ENCODE measurements at regions not wholly inside any gene's neighbourhood (a gene's known extent, or its start where the extent isn't known, plus 50 kb on each side); places are given as distances from the start of the nearest gene placed in this dataset.

DNA sequence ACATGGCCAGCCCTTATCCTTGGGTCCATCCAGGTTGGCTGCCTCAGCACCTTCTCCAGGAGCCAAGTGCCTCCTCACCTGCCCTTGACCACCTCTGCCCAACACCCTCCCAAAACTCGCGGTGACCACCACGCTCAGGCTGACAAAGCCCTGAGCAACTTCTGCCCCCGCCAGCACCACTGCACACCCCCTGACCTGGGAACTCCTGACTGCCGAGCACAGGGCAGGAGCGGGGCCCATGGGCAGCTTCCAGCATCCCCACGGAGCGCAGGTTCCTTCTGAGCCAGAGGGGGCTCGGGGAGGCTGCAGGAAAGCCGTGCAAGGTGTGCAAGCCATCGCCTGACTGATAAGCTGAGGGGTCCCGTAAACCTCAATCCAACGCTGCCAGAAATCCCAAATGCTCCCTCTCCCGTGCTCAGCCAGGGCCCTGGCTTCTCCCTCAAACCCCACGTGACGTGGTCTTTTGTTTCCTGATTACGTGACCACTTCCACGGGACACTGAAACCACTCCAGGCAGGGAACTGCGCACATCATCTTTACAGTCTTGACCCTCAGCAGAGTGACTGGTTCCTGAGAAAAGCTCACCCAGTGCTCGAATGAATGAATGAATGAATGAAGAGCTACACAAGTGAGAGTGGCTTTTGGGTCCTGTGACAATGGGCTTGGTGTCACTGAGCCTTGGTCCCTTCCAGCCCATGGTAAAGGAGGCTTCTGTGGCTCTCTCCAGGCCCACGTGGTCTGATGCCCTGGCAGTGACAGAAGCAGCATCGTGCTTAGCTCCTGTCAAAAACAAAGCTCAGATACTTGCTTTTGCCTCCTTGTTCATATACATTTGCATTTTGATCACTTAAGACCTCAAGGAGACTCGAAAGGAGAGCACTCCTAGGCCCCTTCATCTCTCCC lies 249.8 kb upstream of the PPP2R2D start:
- DNase-seq (ENCODE audit: low read depth in 2 of 2), result no peak

DNA sequence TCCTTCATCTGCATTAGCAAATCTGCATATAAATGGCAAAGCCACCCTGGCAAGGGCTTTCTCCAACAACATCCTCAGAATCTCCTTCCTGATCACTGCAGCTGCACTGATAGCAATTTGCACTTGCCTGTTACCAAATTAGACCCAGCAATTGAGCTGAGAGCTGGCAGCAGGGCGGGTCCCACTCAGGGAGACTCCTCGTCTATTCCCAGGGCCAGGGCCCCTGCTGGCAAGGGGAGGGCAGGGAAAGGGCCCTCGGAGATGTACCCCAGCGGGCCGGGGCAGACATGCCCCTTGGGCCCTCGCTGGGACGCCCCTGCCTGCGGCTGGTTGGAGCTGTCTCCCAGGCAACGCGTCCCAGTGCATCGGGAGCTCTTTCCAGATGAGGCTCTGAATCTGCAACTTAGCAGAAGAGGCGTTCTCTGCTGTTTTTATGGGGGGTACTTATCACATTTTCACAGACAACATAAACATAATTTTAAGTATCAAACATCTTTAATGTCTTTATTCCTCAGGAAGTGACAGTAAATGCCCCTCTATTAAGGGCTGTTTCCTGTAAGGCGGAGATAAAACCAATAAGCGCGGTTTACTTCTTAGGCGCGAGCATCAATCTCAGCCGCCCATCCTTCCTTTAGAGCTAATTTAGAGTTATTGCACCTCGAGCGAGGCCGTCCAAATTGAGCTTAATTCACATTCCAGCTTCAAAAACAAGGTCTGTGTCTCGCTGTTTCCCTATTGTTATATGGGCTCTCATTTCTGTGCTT lies 249.0 kb upstream of the PPP2R2D start:
- DNase-seq (ENCODE audit: low read depth in 2 of 2), result no peak

DNA sequence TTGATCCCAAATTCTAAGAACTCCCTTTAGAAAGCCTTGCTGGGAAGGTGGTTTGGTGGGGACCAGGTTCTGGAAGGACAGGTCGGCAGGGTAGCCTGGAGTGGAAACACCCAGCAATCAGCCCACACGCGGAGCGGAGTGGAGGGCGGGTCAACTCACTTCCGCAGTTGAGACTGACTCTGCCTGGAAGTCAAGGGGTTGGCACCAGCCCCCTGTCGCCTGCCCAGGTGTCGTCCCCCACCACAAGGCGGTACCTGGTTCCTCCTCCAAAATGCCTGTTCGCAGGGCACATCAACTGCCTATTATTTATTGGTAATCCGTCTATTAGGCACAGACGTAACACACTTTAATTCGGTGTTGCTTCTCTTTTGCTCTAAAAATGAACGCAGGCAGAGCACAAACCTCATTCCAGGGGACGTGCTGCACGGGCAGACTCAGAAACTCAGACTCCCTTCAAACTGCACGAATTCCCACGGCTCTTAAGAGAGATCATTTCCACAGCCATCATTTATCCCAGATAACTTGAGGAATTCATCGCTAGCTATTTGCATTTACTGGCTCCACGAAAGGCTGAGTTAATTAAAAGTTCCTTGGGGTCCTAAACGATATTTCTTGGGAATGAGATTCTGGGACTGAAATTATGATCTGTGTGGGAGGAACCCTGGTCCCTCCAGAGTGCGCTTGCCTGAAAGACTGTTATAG lies 248.2 kb upstream of the PPP2R2D start:
- DNase-seq (ENCODE audit: low read depth in 2 of 2), result no peak

DNA sequence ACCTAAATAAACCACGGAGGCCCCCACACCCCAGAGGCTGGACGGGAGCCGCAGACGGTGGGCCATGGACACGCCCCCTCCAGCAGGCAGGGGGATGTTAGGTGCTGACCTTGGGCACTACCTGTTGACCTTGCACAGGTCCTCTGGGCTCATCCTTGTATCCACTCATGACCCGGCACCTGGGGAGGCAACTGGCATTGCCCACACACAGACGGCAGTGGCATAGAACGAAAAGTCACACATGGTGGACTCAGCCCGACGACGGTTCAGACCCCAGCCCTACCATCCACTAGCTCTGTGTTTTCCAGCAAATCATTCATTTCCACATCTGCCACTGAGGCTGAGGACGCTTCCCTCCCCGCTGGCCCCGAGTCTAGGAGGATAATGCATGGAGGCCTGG lies 247.7 kb upstream of the PPP2R2D start:
- DNase-seq (ENCODE audit: low read depth in 2 of 2), result no peak

DNA sequence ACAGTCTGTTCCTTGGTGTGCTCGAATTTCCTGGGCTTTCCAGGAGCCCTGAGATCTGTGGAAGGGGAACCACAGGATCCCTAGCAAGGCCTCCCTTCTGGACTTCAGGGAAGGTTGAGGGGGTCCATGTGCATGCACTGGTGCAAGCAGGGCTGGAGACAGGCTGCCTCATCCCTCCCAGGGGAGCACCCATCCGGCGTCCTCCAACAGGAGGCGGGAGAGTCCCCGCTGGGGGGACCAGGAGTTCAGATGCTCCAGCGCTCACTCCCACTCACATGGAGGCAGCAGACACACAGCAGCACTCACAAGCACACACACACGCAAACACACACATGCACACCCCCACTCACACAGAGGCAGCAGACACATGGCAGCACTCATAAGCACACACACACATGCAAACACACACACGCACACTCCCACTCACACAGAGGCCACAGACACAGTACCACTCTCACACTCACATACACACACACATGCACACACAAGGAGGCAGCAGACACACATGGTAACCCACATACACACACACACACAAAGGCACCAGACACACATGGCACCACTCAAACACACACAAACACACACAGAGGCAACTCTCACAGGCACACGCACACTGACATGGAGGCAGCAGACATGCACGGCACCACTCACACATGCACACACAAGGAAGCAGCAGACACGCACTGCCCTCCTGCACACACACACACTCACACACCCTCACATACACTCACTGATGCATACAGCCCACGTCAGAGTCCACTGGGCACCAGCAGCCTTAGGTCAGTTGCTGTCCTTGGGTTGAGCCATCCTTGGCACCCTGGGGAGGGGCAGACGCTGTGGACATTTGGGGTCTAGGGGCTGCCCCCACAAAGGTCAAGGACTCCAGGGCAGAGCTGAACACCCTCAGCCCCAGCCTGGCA lies 247.0 kb upstream of the PPP2R2D start:
- DNase-seq (ENCODE audit: low read depth in 2 of 2), result no peak

DNA sequence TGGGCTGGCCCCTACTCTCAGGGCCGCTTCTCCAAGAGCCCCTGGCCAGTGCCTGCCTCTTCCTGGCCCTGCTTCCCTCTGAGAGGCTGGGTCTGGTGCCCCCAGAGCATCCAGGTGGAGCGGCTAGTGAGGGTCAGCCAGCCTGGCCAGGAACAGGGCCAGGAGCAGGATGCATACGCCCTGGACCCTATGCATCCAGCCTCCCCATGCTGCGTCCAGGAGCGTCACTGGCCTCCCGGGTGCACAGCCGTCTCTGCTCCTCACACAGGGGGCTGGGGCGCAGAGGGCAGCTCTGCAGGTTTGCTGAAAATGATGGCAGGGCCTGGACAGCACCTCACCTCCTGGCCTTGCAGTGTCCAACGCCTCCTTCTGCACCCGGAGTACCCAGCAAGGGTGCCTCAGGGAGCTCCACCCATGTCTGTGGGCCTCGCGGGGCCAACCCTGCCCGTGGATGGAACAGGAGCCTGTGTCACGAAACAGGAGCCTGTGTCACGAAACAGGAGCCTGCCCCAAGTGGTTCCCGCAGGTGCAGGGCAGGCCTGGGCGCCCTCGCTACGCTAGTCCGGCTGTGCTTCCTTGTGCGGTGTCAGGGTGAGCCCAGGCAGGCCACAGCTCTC lies 246.2 kb upstream of the PPP2R2D start:
- no peak for DNase-seq (ENCODE audit: low read depth in 2 of 2)

DNA sequence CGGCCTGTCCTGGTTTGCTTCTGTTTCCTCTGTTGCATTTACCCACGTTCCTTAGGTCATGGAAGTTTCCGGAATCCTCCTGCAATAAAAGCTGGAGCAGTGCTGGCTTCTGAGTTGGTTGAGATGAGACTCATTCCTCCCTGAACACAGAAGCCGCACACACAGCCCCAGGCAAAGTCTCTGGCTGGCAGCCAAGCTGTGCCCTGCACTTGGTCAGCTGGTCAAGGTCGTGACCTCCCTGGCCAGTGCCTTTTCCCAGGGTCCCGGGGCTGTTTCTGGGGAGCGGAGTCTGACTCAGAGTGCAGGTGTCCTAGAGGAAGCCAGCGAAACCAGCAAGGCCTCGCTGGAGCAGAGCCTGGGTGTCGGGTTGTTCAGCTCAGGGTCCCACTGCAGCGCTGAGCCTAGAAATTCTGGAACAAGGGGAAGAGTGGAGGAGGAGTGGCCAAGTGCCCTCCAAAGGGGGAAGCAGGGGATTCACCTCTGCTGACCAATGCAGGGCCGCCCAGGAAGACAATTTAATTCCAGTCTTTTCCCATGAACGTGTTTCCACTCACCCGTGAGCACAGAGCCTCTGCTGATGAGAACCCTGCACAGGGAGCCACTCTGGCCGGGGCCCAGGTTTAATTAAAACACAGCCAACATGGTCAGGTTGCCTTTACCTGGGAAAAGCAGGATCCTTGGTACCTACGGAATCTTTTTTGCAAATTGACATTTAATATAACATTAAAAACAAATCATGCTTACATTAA lies 245.5 kb upstream of the PPP2R2D start:
- DNase-seq (ENCODE audit: low read depth in 2 of 2), result no peak

DNA sequence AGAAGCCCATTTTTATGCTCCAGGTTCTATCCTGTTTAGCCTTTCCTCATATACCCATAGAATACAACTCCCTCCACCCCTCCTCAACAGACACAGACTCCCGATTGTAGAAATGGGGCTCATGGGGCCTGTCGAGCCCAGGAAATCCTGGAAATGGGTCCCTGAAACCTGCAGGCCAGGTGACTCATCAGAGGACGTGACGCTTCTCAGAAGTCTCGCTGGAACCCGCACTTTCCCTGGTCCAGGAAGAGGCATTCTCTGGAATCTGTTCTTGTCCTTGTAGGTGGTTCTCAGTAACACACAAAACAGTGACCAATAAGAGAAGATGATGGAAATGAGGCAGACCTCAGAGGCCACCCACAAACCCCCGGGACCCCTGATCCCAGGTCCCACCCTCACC lies 244.8 kb upstream of the PPP2R2D start:
- DNase-seq (ENCODE audit: low read depth in 2 of 2), result no peak

DNA sequence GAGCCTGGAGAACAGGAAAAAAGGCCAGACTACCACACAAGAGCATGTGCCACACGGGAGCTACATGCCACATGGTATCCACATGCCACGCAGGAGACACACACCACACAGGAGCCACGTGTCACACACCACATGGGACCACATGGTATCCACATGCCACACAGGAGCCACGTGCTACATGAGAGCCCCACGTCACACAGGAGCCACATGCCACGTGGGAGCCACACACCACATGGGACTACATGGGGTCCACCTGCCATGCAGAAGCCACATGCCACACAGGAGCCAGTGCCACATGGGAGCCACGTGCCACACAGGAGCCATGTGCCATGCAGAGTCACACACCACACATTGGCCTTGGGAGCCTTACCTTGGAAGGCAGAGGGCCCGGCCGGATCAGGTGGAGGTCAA lies 244.4 kb upstream of the PPP2R2D start:
- DNase-seq (ENCODE audit: low read depth in 2 of 2), result no peak

DNA sequence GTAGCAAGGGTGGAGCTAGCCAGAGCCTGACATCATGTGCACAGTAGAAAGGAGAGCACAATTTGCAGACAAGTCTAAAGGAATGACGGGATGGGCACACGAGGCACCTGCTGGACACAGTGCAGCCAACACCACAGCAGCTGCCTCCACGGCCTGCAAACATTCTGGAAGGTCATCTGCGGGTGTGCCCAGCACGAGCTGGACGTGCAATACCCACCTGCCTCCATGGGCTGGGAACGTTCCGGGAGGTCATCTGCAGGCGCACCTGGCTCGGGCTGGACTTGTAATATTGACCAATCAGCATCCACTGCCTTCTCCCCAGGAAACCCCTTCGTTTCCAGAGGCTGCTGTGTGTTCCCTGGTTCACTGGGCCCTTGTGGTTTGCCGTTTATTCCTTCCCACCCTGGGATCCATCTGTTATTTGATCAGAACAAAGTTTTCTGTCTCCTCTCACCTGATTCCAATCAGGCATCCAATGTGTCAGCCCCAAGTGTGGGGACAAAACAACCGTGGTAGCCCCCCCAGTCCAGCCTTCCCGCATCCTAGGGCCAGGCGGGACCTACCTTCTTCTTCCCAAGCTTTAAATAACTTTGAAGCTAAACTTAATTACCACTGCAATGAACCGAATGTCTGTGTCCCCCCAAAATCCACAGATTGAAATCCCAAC lies 243.4 kb upstream of the PPP2R2D start:
- DNase-seq (ENCODE audit: low read depth in 2 of 2), result no peak

DNA sequence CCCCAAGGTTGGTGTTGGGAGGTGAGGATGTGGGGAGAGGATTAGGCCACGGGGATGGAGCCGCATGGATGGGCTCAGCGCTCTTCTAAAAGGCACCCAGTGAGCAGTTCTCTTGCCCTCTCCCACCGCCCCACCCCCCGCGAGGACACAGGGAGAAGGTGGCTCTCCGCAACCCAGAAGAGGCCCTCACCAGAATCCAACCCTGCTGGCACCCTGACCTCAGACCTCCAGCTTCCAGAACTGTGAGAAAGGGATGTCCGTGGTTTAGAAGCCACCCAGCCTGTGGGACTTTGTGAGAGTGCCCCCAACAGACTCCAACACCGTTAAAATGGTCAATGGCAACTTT lies 242.8 kb upstream of the PPP2R2D start:
- DNase-seq (ENCODE audit: low read depth in 2 of 2), result no peak

DNA sequence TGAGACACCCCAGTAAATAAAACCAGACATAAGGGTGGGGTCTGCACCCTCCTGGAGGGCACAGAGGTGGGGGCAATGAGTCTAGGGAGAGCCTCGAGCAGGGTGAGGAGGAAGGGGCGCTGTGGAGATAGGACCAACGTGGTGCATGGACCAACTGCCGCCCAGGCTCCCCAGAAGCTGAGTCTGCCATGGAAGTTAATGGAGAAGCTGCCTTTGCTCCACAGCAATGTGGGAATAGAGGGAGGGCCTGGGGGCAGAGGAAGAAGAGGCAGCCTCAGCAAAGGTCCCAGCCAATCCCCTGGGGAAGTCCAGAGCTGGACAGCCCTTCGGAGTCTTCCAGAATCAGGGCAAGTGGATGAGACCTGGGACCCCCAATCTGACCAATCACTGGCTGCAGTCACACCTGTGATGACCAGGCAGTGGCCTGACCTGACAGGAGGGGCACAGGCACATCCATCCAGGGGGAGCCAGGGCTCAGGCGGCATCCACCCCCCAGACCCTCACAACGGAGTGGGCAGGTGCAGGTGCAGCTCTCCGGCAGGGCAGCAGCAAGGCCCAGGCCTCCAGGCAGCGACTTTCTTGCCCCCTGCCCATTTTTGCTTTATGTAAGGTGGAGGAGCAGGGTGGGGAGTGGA lies 242.2 kb upstream of the PPP2R2D start:
- DNase-seq (ENCODE audit: low read depth in 2 of 2), result no peak

DNA sequence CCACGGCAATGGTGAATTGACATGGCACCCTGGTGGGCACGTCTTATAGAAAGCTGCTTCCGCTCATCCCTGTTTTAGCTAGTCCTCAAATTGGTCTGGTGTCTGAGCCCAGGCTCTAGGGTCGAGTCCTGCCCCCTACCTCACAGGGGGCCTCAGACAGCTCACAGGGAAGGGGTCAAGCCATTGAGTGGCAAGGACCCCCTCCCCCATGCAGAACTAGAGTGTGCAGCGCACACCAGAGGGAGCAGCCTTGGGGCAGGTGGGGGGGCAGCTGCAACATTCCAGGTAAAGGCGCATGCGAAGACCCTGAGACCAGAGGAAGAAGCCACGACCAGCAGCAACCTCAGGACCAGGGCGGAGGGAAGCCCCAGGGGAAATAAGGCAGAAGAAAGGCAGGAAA lies 240.4 kb upstream of the PPP2R2D start:
- DNase-seq (ENCODE audit: low read depth in 2 of 2), result no peak

DNA sequence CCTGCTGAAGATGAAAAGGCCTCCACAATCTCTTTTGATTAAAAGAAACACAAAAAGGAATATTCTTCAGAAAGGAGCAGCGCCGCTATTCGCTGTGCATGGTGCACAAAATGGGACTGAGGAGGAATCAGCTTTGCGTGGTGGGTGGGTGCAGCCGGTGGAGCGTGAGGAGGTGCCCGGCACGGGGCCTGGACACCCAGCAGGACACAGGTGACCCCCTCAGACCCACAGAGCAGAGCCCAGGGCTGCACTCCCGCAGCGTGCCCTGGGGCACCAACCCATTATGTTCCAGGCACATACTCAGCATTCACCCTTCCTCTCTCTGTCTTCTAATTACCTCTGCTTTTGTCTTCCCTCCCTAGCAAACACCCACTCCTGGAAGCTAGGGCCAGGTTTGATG lies 238.0 kb upstream of the PPP2R2D start:
- DNase-seq (ENCODE audit: low read depth in 2 of 2), result no peak

DNA sequence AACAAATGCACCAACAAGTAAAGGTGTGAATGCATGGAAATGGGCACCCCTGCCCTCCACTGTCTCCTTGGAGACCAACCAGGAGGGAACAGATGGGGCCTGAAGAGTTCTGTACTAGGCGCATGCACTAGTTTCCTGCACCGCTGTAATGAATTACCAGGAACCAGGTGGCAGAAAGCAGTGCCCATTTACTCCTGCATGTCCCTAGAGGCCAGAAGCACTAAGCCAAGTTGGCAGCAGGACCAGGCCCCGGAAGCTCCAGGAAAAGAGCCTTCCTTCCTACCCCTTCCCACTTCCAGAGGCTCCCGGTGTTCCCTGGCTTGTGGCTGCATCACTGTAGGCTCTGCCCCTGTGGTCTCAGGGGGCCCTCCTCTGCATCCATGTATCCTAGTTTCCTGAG lies 237.5 kb upstream of the PPP2R2D start:
- DNase-seq (ENCODE audit: low read depth in 2 of 2), result no peak

DNA sequence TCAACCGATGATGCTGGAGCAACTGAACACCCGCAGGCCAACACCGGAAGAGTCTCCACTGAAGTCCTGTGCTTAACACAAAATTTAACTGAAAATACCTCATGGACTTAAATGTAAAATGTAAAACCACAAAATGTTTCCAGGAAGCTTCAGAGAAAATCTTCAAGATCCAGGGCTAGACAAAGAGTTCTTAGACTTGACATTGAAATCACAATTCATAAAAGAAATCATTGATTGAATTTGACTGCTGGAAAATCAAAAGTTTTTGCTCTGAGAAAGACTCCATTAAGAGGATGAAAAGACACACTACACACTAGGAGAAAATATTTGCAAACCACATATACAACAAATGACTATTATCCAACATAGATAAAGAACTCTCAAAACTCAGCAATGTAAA lies 234.7 kb upstream of the PPP2R2D start:
- no peak for DNase-seq (ENCODE audit: low read depth in 2 of 2)

DNA sequence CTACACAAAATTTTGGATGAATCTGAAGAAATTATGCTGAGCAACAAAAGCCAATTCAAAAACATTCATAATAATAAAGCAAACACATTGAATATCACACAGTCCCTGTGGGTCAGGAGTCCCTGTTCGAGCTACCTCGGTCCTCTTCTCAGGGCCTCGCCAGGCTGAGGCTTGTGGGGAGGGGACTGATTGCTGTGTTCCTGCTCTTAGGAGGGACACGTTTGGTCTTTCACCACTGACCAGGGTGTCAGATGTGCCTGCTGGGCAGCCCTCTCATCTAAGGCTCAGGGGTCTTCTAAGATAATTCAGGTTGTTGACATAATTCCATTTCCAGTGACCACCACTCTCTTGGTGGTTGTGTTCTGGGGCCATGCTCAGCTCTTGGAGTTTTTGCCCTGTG lies 233.8 kb upstream of the PPP2R2D start:
- no peak for DNase-seq (ENCODE audit: low read depth in 2 of 2)

DNA sequence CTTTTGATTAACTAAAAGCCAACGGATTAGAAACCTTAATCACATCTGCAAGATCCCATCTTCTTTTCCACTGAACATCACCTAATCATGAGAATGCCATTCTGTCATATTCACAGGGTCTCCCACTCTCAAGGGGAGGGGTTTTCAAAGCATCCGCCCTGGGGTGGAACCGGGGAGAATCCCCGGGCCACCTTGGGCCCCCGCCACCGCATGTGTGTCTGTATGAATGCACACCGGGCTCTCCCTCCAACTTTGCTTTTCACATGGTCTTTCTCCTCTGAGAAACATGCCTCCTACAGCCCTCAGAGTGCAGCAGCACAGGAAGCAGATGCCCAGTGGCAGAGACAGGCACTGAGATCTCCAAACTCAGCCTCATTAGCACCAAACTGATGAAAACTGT lies 233.2 kb upstream of the PPP2R2D start:
- no peak for DNase-seq (ENCODE audit: low read depth in 2 of 2)

DNA sequence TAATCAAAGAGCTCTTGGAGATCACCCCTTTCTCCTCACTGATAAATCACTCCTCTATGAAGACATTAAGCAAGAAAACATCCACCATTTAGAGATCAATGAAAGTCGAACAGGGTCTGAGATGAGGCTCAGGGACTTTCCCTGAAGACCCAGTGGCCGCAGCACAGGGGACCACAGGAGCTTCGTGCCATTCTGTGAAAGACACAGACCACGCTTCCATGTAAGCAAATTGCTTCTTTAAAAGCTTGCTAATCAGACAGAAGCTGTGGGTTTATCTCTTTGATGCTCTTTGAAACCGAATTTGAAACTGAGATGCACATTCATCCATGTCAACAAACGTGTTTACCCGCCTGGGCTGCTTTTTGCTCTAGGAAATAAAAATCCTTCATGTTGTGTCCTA lies 231.9 kb upstream of the PPP2R2D start:
- no peak for DNase-seq (ENCODE audit: low read depth in 2 of 2)

Data from stimulated activated CD4-positive, alpha-beta T cell treated with anti-CD3 and anti-CD28 coated beads, Interleukin-12 subunit alpha, Interleukin-12 subunit beta, amount 100 ng/mL, for 24 hours (primary cell).